GM23338 (cell line): ENCODE measurements at regions not wholly inside any gene's neighbourhood (a gene's known extent, or its start where the extent isn't known, plus 50 kb on each side); places are given as distances from the start of the nearest gene placed in this dataset.

Experiments used
- ATAC-seq: fragments of 200-7000 bp; cut with Tn5 transposase; 3 replicates; pipeline ENCODE4 v1.9.1; 2020
- DNase-seq: peaks from one replicate; pipeline ENCODE4 v3.0.0-alpha.2; 2015; ENCODE audit warnings: low spot score
- H2AFZ ChIP-seq: fragments of 200-600 bp; sonication (generic); 2 replicates; pipeline ENCODE4 v1.8.0; 2016; ENCODE audit warnings: antibody characterized with exemption, mild to moderate bottlenecking, moderate library complexity
- H3F3A ChIP-seq: fragments of 200-600 bp; sonication (generic); replicated peaks from 2 replicates; pipeline ENCODE4 v1.8.0; 2017; ENCODE audit warnings: antibody characterized with exemption, mixed run types, low read depth
- H3K27ac ChIP-seq: fragments of 200-600 bp; sonication (generic); 2 replicates; pipeline ENCODE4 v1.6.1; 2016; ENCODE audit warnings: low read depth
- H3K27me3 ChIP-seq: fragments of 200-600 bp; sonication (generic); 2 replicates; pipeline ENCODE4 v1.8.0; 2016; ENCODE audit warnings: mild to moderate bottlenecking, mixed run types, moderate library complexity; ENCODE audit not compliant: insufficient read depth
- H3K36me3 ChIP-seq: fragments of 200-600 bp; sonication (generic); 2 replicates; pipeline ENCODE4 v1.8.0; 2016; ENCODE audit warnings: mild to moderate bottlenecking; ENCODE audit not compliant: insufficient read depth
- H3K4me1 ChIP-seq: fragments of 200-600 bp; sonication (generic); 2 replicates; pipeline ENCODE4 v1.8.0; 2016; ENCODE audit warnings: mild to moderate bottlenecking, moderate library complexity; ENCODE audit not compliant: insufficient read depth
- H3K4me2 ChIP-seq: fragments of 200-600 bp; sonication (generic); 2 replicates; pipeline ENCODE4 v1.7.1; 2017; ENCODE audit warnings: mixed run types
- H3K4me3 ChIP-seq: fragments of 200-600 bp; sonication (generic); 2 replicates; pipeline ENCODE4 v1.6.1; 2016; ENCODE audit warnings: mixed run types
- H3K79me2 ChIP-seq: fragments of 200-600 bp; sonication (generic); replicated peaks from 2 replicates; pipeline ENCODE4 v1.8.0; 2017; ENCODE audit warnings: mild to moderate bottlenecking; ENCODE audit not compliant: insufficient read depth
- H3K9me2 ChIP-seq: fragments of 200-600 bp; sonication (generic); 2 replicates; pipeline ENCODE4 v1.8.0; 2017; ENCODE audit not compliant: insufficient read depth
- H4K20me1 ChIP-seq: fragments of 200-600 bp; sonication (generic); replicated peaks from 2 replicates; pipeline ENCODE4 v1.8.0; 2017; ENCODE audit warnings: mild to moderate bottlenecking; ENCODE audit not compliant: insufficient read depth
- H3K27ac Mint-ChIP-seq: 2 replicates; pipeline ENCODE4 v1.8.0; 2020; ENCODE audit warnings: inconsistent platforms, mild to moderate bottlenecking, moderate library complexity, mixed read lengths
- H3K27me3 Mint-ChIP-seq: 3 replicates; pipeline ENCODE4 v1.8.0; 2022; ENCODE audit warnings: low read depth, mild to moderate bottlenecking, moderate library complexity, mixed read lengths, inconsistent platforms; ENCODE audit not compliant: insufficient read depth, poor library complexity
- H3K36me3 Mint-ChIP-seq: 3 replicates; pipeline ENCODE4 v1.8.0; 2021; ENCODE audit warnings: low read depth, mild to moderate bottlenecking, inconsistent platforms, moderate library complexity, mixed read lengths
- H3K4me1 Mint-ChIP-seq: 3 replicates; pipeline ENCODE4 v1.8.0; 2020; ENCODE audit warnings: mild to moderate bottlenecking, inconsistent platforms, mixed read lengths
- H3K4me3 Mint-ChIP-seq: 3 replicates; pipeline ENCODE4 v1.8.0; 2021; ENCODE audit warnings: moderate library complexity, mild to moderate bottlenecking, inconsistent platforms, mixed read lengths
- H3K9me3 Mint-ChIP-seq: 3 replicates; pipeline ENCODE4 v1.8.0; 2020; ENCODE audit warnings: moderate library complexity, mild to moderate bottlenecking, inconsistent platforms, mixed read lengths
- CREB1 ChIP-seq: fragments of 250-450 bp; sonication (Bioruptor Pico); IDR thresholded peaks from 2 replicates; pipeline ENCODE4 v1.5.0; 2020; ENCODE audit warnings: low read depth, mild to moderate bottlenecking, moderate library complexity
- CTCF ChIP-seq, 2 experiments: fragments of 200-600 bp in 1 of 2; sonication (generic) in 1 of 2; conservative IDR thresholded peaks; 2 replicates each; pipeline versions ENCODE4 v1.5.1 to v1.6.1; 2016 to 2017; ENCODE audit warnings: antibody characterized with exemption in 2 of 2, low read depth in 2 of 2, mild to moderate bottlenecking in 2 of 2, moderate library complexity in 1 of 2
- ETS1 ChIP-seq: IDR thresholded peaks from 2 replicates; pipeline ENCODE4 v1.6.1; 2016; ENCODE audit warnings: antibody characterized with exemption
- EZH2 ChIP-seq: fragments of 200-600 bp; sonication (generic); IDR thresholded peaks from one replicate; pipeline ENCODE4 v1.8.0; 2017; ENCODE audit warnings: antibody characterized with exemption, mild to moderate bottlenecking, low read depth; ENCODE audit not compliant: unreplicated experiment
- EZH2phosphoT487 ChIP-seq: fragments of 200-600 bp; sonication (generic); IDR thresholded peaks from one replicate; pipeline ENCODE4 v1.8.1; 2018; ENCODE audit warnings: antibody characterized with exemption; ENCODE audit not compliant: unreplicated experiment
- JUNB ChIP-seq: IDR thresholded peaks from one replicate; pipeline ENCODE4 v1.6.1; 2016; ENCODE audit warnings: antibody characterized with exemption; ENCODE audit not compliant: unreplicated experiment
- NANOG ChIP-seq: IDR thresholded peaks from 2 replicates; pipeline ENCODE4 v1.6.1; 2016; ENCODE audit warnings: antibody characterized with exemption, borderline replicate concordance
- POLR2AphosphoS5 ChIP-seq: IDR thresholded peaks from 2 replicates; pipeline ENCODE4 v1.6.1; 2016; ENCODE audit warnings: antibody characterized with exemption, low read depth
- REST ChIP-seq: IDR thresholded peaks from one replicate; pipeline ENCODE4 v1.6.1; 2018; ENCODE audit warnings: antibody characterized with exemption; ENCODE audit not compliant: unreplicated experiment
- STAT1 ChIP-seq: IDR thresholded peaks from one replicate; pipeline ENCODE4 v1.6.1; 2016; ENCODE audit warnings: antibody characterized with exemption; ENCODE audit not compliant: unreplicated experiment
- ZNF114 ChIP-seq: fragments of 250-450 bp; sonication (Bioruptor Pico); IDR thresholded peaks from 2 replicates; pipeline ENCODE4 v1.5.0; 2020; ENCODE audit warnings: mild to moderate bottlenecking, moderate library complexity
- ZNF331 ChIP-seq: fragments of 250-450 bp; sonication (Bioruptor Pico); IDR thresholded peaks from 2 replicates; pipeline ENCODE4 v1.5.0; 2020; ENCODE audit warnings: low read depth, mild to moderate bottlenecking, moderate library complexity
- ZNF462 ChIP-seq: fragments of 250-450 bp; sonication (Bioruptor Pico); IDR thresholded peaks from 2 replicates; pipeline ENCODE4 v1.5.0; 2020; ENCODE audit warnings: mild to moderate bottlenecking, moderate library complexity

GRCh38 chr16:85350973-85351372, 238.7 kb upstream of the CIBAR2 start:
- DNase-seq = no peak
- no peak overlapping the region for H3K4me2 ChIP-seq
- no peak overlapping the region for H3K4me3 ChIP-seq
- no peak for TF ChIP-seq CREB1 (CRISPR knock-in tag)
- no peak for TF ChIP-seq ZNF331
- TF ChIP-seq JUNB = no peak
- TF ChIP-seq EZH2phosphoT487 = no peak
- TF ChIP-seq ETS1 = no peak
- no peak for TF ChIP-seq CTCF (conservative IDR thresholded peaks at IDR 0.05; ENCODE audit: low read depth in 2 of 2)
- TF ChIP-seq STAT1 = no peak
- TF ChIP-seq ZNF114 (CRISPR knock-in tag) = no peak
- TF ChIP-seq EZH2 = no peak
- TF ChIP-seq REST = no peak
- no peak for TF ChIP-seq ZNF462
- no peak for TF ChIP-seq POLR2AphosphoS5
- no peak for TF ChIP-seq NANOG
- H3K4me1 ChIP-seq = peaks cover 3% of the 10 kb centered on the region
- H3F3A ChIP-seq = 0 out of 2 replicates have a peak, but pooled peaks cover 5% of the 10 kb centered on the region
- peaks cover 15% of the 10 kb centered on the region for H3K36me3 Mint-ChIP-seq
- no peaks in the 10 kb centered on the region; the same call in 1 of the 2 replicates for H4K20me1 ChIP-seq
- no peak overlapping the region for H2AFZ ChIP-seq
- no peaks in the 10 kb centered on the region for H3K79me2 ChIP-seq
- H3K27me3 ChIP-seq = no peaks in the 10 kb centered on the region
- no peaks in the 10 kb centered on the region for H3K36me3 ChIP-seq
- H3K27me3 Mint-ChIP-seq = peaks cover 9% of the 10 kb centered on the region
- no peak overlapping the region for H3K27ac ChIP-seq
- ATAC-seq = no peak
- no peak overlapping the region for H3K4me3 Mint-ChIP-seq
- H3K4me1 Mint-ChIP-seq = peaks cover 41% of the 10 kb centered on the region
- H3K27ac Mint-ChIP-seq = no peak overlapping the region
- H3K9me3 Mint-ChIP-seq = peaks cover 17% of the 10 kb centered on the region
- H3K9me2 ChIP-seq = peaks cover 3% of the 10 kb centered on the region; the same call in 1 of the 2 replicates
